ENCODE measurements at regions not wholly inside any gene's neighbourhood (a gene's known extent, or its start where the extent isn't known, plus 50 kb on each side); places are given as distances from the start of the nearest gene placed in this dataset.

GRCh38 chr4:45925809-45926208 is 198.0 kb downstream of the GABRG1 start:
- TF ChIP-seq CTCF (IDR thresholded peaks at IDR 0.05) = no peak
- Mint-ChIP-seq H3K36me3 (ENCODE audit: unreplicated experiment) (no peaks in the 10 kb centered on the region), H3K9me3 (ENCODE audit: unreplicated experiment) (no peaks in the 10 kb centered on the region), H3K27ac (ENCODE audit: unreplicated experiment) (no peak overlapping the region), H3K4me3 (ENCODE audit: unreplicated experiment) (no peak overlapping the region), H3K27me3 (ENCODE audit: unreplicated experiment) (no peaks in the 10 kb centered on the region), H3K4me1 (ENCODE audit: unreplicated experiment) (no peaks in the 10 kb centered on the region)
- DNase-seq (ENCODE audit: extremely low spot score, unreplicated experiment) = no peak

GRCh38 chr4:45920861-45921260 is 203.0 kb downstream of the GABRG1 start:
- Mint-ChIP-seq H3K36me3 (ENCODE audit: unreplicated experiment) (no peaks in the 10 kb centered on the region), H3K4me3 (ENCODE audit: unreplicated experiment) (no peak overlapping the region), H3K27me3 (ENCODE audit: unreplicated experiment) (no peaks in the 10 kb centered on the region), H3K4me1 (ENCODE audit: unreplicated experiment) (no peaks in the 10 kb centered on the region), H3K27ac (ENCODE audit: unreplicated experiment) (no peak overlapping the region), H3K9me3 (ENCODE audit: unreplicated experiment) (no peaks in the 10 kb centered on the region)
- no peak for DNase-seq (ENCODE audit: extremely low spot score, unreplicated experiment)
- no peak for TF ChIP-seq CTCF (IDR thresholded peaks at IDR 0.05)

GRCh38 chr4:45910511-45910910 is 213.3 kb downstream of the GABRG1 start:
- no peak overlapping the region for H3K4me3 Mint-ChIP-seq (ENCODE audit: unreplicated experiment)
- no peak for DNase-seq (ENCODE audit: extremely low spot score, unreplicated experiment)
- no peak overlapping the region for H3K27ac Mint-ChIP-seq (ENCODE audit: unreplicated experiment)
- H3K4me1 Mint-ChIP-seq (ENCODE audit: unreplicated experiment) = no peaks in the 10 kb centered on the region
- H3K27me3 Mint-ChIP-seq (ENCODE audit: unreplicated experiment) = no peaks in the 10 kb centered on the region
- no peaks in the 10 kb centered on the region for H3K36me3 Mint-ChIP-seq (ENCODE audit: unreplicated experiment)
- peaks cover 4% of the 10 kb centered on the region for H3K9me3 Mint-ChIP-seq (ENCODE audit: unreplicated experiment)
- no peak for TF ChIP-seq CTCF (IDR thresholded peaks at IDR 0.05)

- Mint-ChIP-seq H3K4me3 (ENCODE audit: unreplicated experiment) (no peak overlapping the region), H3K9me3 (ENCODE audit: unreplicated experiment) (peaks cover 17% of the 10 kb centered on the region), H3K27ac (ENCODE audit: unreplicated experiment) (no peak overlapping the region), H3K36me3 (ENCODE audit: unreplicated experiment) (no peaks in the 10 kb centered on the region), H3K27me3 (ENCODE audit: unreplicated experiment) (no peaks in the 10 kb centered on the region), H3K4me1 (ENCODE audit: unreplicated experiment) (no peaks in the 10 kb centered on the region)
- no peak for DNase-seq (ENCODE audit: extremely low spot score, unreplicated experiment)
- no peak for TF ChIP-seq CTCF (IDR thresholded peaks at IDR 0.05)
Measured at GRCh38 chr4:45897946-45898585, 225.8 kb downstream of the GABRG1 start.

GRCh38 chr4:45883421-45883820 is 240.4 kb downstream of the GABRG1 start:
- no peak overlapping the region for H3K4me3 Mint-ChIP-seq (ENCODE audit: unreplicated experiment)
- peaks cover 46% of the 10 kb centered on the region for H3K9me3 Mint-ChIP-seq (ENCODE audit: unreplicated experiment)
- no peaks in the 10 kb centered on the region for H3K27me3 Mint-ChIP-seq (ENCODE audit: unreplicated experiment)
- no peak overlapping the region for H3K27ac Mint-ChIP-seq (ENCODE audit: unreplicated experiment)
- no peak for TF ChIP-seq CTCF (IDR thresholded peaks at IDR 0.05)
- no peak for DNase-seq (ENCODE audit: extremely low spot score, unreplicated experiment)
- no peaks in the 10 kb centered on the region for H3K4me1 Mint-ChIP-seq (ENCODE audit: unreplicated experiment)
- H3K36me3 Mint-ChIP-seq (ENCODE audit: unreplicated experiment) = no peaks in the 10 kb centered on the region

Data from osteocyte (in vitro differentiated cells).